Caco-2 (cell line): ENCODE measurements at regions not wholly inside any gene's neighbourhood (a gene's known extent, or its start where the extent isn't known, plus 50 kb on each side); places are given as distances from the start of the nearest gene placed in this dataset.

Experiments used
- BruUV-seq: library from RNA; stranded (reverse); fragments of 400-500 nt; replicated peaks from 2 replicates; lab custom pipeline; 2021; lab: Mats Ljungman, UMichigan
- CTCF ChIA-PET: fragments of 300-600 bp; sonication (Branson Sonifier 250); formaldehyde crosslinking; loops from one replicate; lab custom pipeline; 2022; ENCODE audit warnings: antibody characterized with exemption; lab: Charles Lee
- POLR2A ChIA-PET: fragments of 300-600 bp; sonication (Branson Sonifier 250); formaldehyde crosslinking; loops from one replicate; lab custom pipeline; 2022; ENCODE audit warnings: antibody characterized with exemption; lab: Charles Lee
- DNase-seq, 2 experiments: peaks; one replicate each; pipeline versions ENCODE4 v3.0.0 to v3.0.0-alpha.2; 2020 to 2022
- H3K27me3 ChIP-seq: replicated peaks from 2 replicates; pipeline ENCODE4 v1.6.0; 2011; ENCODE audit warnings: low read length; ENCODE audit not compliant: control insufficient read depth, insufficient read depth
- H3K36me3 ChIP-seq: 2 replicates; pipeline ENCODE4 v1.5.1; 2011; ENCODE audit warnings: low read length; ENCODE audit not compliant: control insufficient read depth, insufficient read depth
- H3K4me1 ChIP-seq: fragments of 250-450 bp; sonication (Bioruptor Pico); 2 replicates; pipeline ENCODE4 v1.5.1; 2020; ENCODE audit warnings: mild to moderate bottlenecking
- H3K4me3 ChIP-seq: 2 replicates; pipeline ENCODE4 v1.5.1; 2011; ENCODE audit warnings: low read depth, mild to moderate bottlenecking, control low read depth, low read length
- H3K9me3 ChIP-seq: fragments of 250-450 bp; sonication (Bioruptor Pico); 2 replicates; pipeline ENCODE4 v1.5.1; 2020; ENCODE audit warnings: mild to moderate bottlenecking, moderate library complexity
- H3K27ac Mint-ChIP-seq: one replicate; pipeline ENCODE4 v1.8.0; 2022; ENCODE audit warnings: mixed read lengths; ENCODE audit not compliant: unreplicated experiment
- H3K27me3 Mint-ChIP-seq: one replicate; pipeline ENCODE4 v1.8.0; 2022; ENCODE audit warnings: mixed read lengths; ENCODE audit not compliant: insufficient read depth, unreplicated experiment
- H3K36me3 Mint-ChIP-seq: one replicate; pipeline ENCODE4 v1.8.0; 2022; ENCODE audit warnings: mild to moderate bottlenecking, mixed read lengths; ENCODE audit not compliant: insufficient read depth, unreplicated experiment
- H3K4me1 Mint-ChIP-seq: one replicate; pipeline ENCODE4 v1.8.0; 2022; ENCODE audit warnings: low read depth, mixed read lengths; ENCODE audit not compliant: unreplicated experiment
- H3K4me3 Mint-ChIP-seq: one replicate; pipeline ENCODE4 v1.8.0; 2022; ENCODE audit warnings: mild to moderate bottlenecking, moderate library complexity, mixed read lengths; ENCODE audit not compliant: unreplicated experiment
- H3K9me3 Mint-ChIP-seq: one replicate; pipeline ENCODE4 v1.8.0; 2022; ENCODE audit warnings: mixed read lengths; ENCODE audit not compliant: unreplicated experiment
- intact Hi-C: fragments of 100-400 bp; cut with micrococcal nuclease; formaldehyde crosslinking; loops from one replicate; pipeline ENCODE4 v1.10.0; 2022; ENCODE audit not compliant: unreplicated experiment
- TF ChIP-seq, protein P1 (sequence below), 2 experiments: fragments of 200-600 bp in 1 of 2; IDR thresholded peaks; 1 replicate in 1 of 2; 2 replicates in 1 of 2; pipeline versions ENCODE4 v1.5.1 to v1.8.0; 2011 to 2022; ENCODE audit warnings: antibody characterized with exemption in 1 of 2, control low read depth in 1 of 2, inconsistent platforms in 1 of 2, low read depth in 1 of 2, low read length in 1 of 2, mild to moderate bottlenecking in 1 of 2, moderate library complexity in 1 of 2; ENCODE audit not compliant: insufficient read depth in 1 of 2, severe bottlenecking in 1 of 2, unreplicated experiment in 1 of 2

DNA sequence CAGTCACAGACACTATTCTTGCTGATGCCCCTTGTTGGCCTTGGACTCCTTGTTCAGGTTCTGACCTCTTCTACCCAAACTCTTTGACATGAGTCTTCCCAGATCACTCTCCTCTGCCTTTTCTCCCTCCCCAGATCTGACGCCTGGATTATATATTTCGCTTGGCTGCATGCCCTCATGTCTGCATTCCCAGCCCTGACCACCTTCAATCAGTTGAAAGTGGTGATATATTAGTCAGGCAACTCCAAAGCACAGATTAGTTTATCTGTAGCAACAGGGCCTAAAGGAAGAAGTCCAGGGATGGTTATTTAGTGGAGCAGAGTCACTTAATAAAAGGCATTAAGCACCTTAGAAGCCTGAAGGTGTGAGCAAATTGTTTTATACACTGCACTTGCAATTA is 110.0 kb upstream of the GUCA2B start:
- CTCF ChIA-PET, result no interaction called here
- DNase-seq, result no peak
- no peak overlapping the region for H3K4me3 Mint-ChIP-seq
- no peaks in the 10 kb centered on the region for H3K4me1 ChIP-seq
- H3K4me3 ChIP-seq, result no peak overlapping the region
- no peaks in the 10 kb centered on the region for H3K36me3 ChIP-seq
- no peaks in the 10 kb centered on the region for H3K9me3 Mint-ChIP-seq
- no peaks in the 10 kb centered on the region for H3K4me1 Mint-ChIP-seq
- H3K27ac Mint-ChIP-seq, result no peak overlapping the region
- no TSS peak for BruUV-seq
- no peaks in the 10 kb centered on the region for H3K9me3 ChIP-seq
- TF ChIP-seq, protein P1, sequence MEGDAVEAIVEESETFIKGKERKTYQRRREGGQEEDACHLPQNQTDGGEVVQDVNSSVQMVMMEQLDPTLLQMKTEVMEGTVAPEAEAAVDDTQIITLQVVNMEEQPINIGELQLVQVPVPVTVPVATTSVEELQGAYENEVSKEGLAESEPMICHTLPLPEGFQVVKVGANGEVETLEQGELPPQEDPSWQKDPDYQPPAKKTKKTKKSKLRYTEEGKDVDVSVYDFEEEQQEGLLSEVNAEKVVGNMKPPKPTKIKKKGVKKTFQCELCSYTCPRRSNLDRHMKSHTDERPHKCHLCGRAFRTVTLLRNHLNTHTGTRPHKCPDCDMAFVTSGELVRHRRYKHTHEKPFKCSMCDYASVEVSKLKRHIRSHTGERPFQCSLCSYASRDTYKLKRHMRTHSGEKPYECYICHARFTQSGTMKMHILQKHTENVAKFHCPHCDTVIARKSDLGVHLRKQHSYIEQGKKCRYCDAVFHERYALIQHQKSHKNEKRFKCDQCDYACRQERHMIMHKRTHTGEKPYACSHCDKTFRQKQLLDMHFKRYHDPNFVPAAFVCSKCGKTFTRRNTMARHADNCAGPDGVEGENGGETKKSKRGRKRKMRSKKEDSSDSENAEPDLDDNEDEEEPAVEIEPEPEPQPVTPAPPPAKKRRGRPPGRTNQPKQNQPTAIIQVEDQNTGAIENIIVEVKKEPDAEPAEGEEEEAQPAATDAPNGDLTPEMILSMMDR (IDR thresholded peaks at IDR 0.05; ENCODE audit: insufficient read depth in 1 of 2, low read depth in 1 of 2, low read length in 1 of 2, severe bottlenecking in 1 of 2, unreplicated experiment in 1 of 2), result no peak
- intact Hi-C loops, result no loop called here
- H3K27me3 ChIP-seq, result no peaks in the 10 kb centered on the region
- POLR2A ChIA-PET, result no interaction called here
- H3K27me3 Mint-ChIP-seq, result peaks cover 4% of the 10 kb centered on the region
- H3K36me3 Mint-ChIP-seq, result no peaks in the 10 kb centered on the region

GRCh38 chr1:42041031-42041430 is 112.2 kb upstream of the GUCA2B start:
- Histone ChIP-seq H3K4me1 (no peaks in the 10 kb centered on the region; the same call in 1 of the 2 replicates), H3K9me3 (no peaks in the 10 kb centered on the region), H3K4me3 (no peak overlapping the region), H3K36me3 (no peaks in the 10 kb centered on the region), H3K27me3 (no peaks in the 10 kb centered on the region)
- Mint-ChIP-seq H3K4me1 (no peaks in the 10 kb centered on the region), H3K36me3 (no peaks in the 10 kb centered on the region), H3K4me3 (no peak overlapping the region), H3K27me3 (peaks cover 4% of the 10 kb centered on the region), H3K9me3 (no peaks in the 10 kb centered on the region), H3K27ac (no peak overlapping the region)
- POLR2A ChIA-PET, result no interaction called here
- intact Hi-C loops, result no loop called here
- BruUV-seq, result no TSS peak
- TF ChIP-seq, protein P1 (IDR thresholded peaks at IDR 0.05; ENCODE audit: insufficient read depth in 1 of 2, low read depth in 1 of 2, low read length in 1 of 2, severe bottlenecking in 1 of 2, unreplicated experiment in 1 of 2), result no peak
- DNase-seq, result no peak
- CTCF ChIA-PET, result no interaction called here

GRCh38 chr1:42040159-42040558 is 113.1 kb upstream of the GUCA2B start:
- Mint-ChIP-seq H3K27ac (no peak overlapping the region), H3K9me3 (no peaks in the 10 kb centered on the region), H3K36me3 (no peaks in the 10 kb centered on the region), H3K27me3 (peaks cover 4% of the 10 kb centered on the region), H3K4me3 (no peak overlapping the region), H3K4me1 (no peaks in the 10 kb centered on the region)
- BruUV-seq, result no TSS peak
- POLR2A ChIA-PET, result no interaction called here
- no peaks in the 10 kb centered on the region for H3K36me3 ChIP-seq
- no peak overlapping the region for H3K4me3 ChIP-seq
- H3K27me3 ChIP-seq, result no peaks in the 10 kb centered on the region
- H3K9me3 ChIP-seq, result no peaks in the 10 kb centered on the region
- no peaks in the 10 kb centered on the region; the same call in 1 of the 2 replicates for H3K4me1 ChIP-seq
- intact Hi-C loops, result no loop called here
- no peak for DNase-seq
- CTCF ChIA-PET, result no interaction called here
- TF ChIP-seq, protein P1 (IDR thresholded peaks at IDR 0.05; ENCODE audit: insufficient read depth in 1 of 2, low read depth in 1 of 2, low read length in 1 of 2, severe bottlenecking in 1 of 2, unreplicated experiment in 1 of 2), result no peak
